Gastroesophageal sphincter (tissue), 4 donors: ENCODE measurements at regions not wholly inside any gene's neighbourhood (a gene's known extent, or its start where the extent isn't known, plus 50 kb on each side); places are given as distances from the start of the nearest gene placed in this dataset.

Experiments used
- ATAC-seq: fragments of 150-250 bp; one replicate; pipeline ENCODE4 v1.9.1; 2016; ENCODE audit warnings: mild to moderate bottlenecking, moderate library complexity
- H3K27ac ChIP-seq, 4 donors: fragments of 200-600 bp; sonication (generic) in 3 of 4; 1 replicate in 3 of 4; 2 replicates in 1 of 4; pipeline ENCODE4 v1.5.1; 2016 to 2019
- H3K27me3 ChIP-seq: fragments of 200-600 bp; sonication (generic); one replicate; pipeline ENCODE4 v1.5.1; 2019
- H3K36me3 ChIP-seq, 2 donors: fragments of 200-600 bp; sonication (generic); one replicate each; pipeline ENCODE4 v1.5.1; 2019; ENCODE audit warnings: control low read depth in 1 of 2
- H3K4me1 ChIP-seq, 3 donors: fragments of 200-600 bp; sonication (generic); 1 replicate in 2 of 3; 2 replicates in 1 of 3; pipeline ENCODE4 v1.5.1; 2016 to 2019; ENCODE audit warnings: control low read depth in 2 of 3
- H3K4me3 ChIP-seq, 2 donors: fragments of 200-600 bp; sonication (generic); one replicate each; pipeline ENCODE4 v1.5.1; 2019; ENCODE audit warnings: mild to moderate bottlenecking in 1 of 2, moderate library complexity in 1 of 2
- H3K9me3 ChIP-seq, 3 donors: fragments of 200-600 bp; sonication (generic); one replicate each; pipeline ENCODE4 v1.5.1; 2017 to 2019; ENCODE audit warnings: control low read depth in 2 of 3
- EP300 ChIP-seq: sonication (generic); formaldehyde crosslinking; IDR thresholded peaks from one replicate; pipeline ENCODE4 v1.6.1; 2017; ENCODE audit warnings: antibody characterized with exemption, mild to moderate bottlenecking
- POLR2A ChIP-seq, 2 donors: fragments of 450-650 bp; IDR thresholded peaks; one replicate each; pipeline ENCODE4 v1.6.1; 2017; ENCODE audit warnings: antibody characterized with exemption in 2 of 2, mild to moderate bottlenecking in 2 of 2, moderate library complexity in 1 of 2
- POLR2AphosphoS5 ChIP-seq: sonication (generic); formaldehyde crosslinking; IDR thresholded peaks from one replicate; pipeline ENCODE4 v1.6.1; 2017; ENCODE audit warnings: antibody characterized with exemption
- WGBS, 2 donors: methylation state at CpG; one replicate each; pipeline ENCODE4 v1.1.5; 2018; ENCODE audit warnings: low coverage in 1 of 2; 5-methylcytosine and 5-hydroxymethylcytosine counted together
- TF ChIP-seq, protein P1 (sequence below), 4 experiments: fragments of 200-600 bp in 2 of 4; fragments of 450-650 bp in 2 of 4; sonication (generic) in 1 of 4; IDR thresholded peaks; one replicate each; pipeline ENCODE4 v1.5.1; 2017 to 2019; ENCODE audit warnings: antibody characterized with exemption in 4 of 4, mild to moderate bottlenecking in 2 of 4, moderate library complexity in 2 of 4

- Histone ChIP-seq H3K36me3 (no peaks in the 10 kb centered on the region), H3K27ac (no peak overlapping the region), H3K27me3 (peaks cover 10% of the 10 kb centered on the region), H3K9me3 (no peaks in the 10 kb centered on the region), H3K4me3 (no peak overlapping the region), H3K4me1 (no peaks in the 10 kb centered on the region)
- TF ChIP-seq EP300 (no peak), POLR2A (IDR thresholded peaks at IDR 0.05) (no peak), POLR2AphosphoS5 (no peak)
- TF ChIP-seq, protein P1, sequence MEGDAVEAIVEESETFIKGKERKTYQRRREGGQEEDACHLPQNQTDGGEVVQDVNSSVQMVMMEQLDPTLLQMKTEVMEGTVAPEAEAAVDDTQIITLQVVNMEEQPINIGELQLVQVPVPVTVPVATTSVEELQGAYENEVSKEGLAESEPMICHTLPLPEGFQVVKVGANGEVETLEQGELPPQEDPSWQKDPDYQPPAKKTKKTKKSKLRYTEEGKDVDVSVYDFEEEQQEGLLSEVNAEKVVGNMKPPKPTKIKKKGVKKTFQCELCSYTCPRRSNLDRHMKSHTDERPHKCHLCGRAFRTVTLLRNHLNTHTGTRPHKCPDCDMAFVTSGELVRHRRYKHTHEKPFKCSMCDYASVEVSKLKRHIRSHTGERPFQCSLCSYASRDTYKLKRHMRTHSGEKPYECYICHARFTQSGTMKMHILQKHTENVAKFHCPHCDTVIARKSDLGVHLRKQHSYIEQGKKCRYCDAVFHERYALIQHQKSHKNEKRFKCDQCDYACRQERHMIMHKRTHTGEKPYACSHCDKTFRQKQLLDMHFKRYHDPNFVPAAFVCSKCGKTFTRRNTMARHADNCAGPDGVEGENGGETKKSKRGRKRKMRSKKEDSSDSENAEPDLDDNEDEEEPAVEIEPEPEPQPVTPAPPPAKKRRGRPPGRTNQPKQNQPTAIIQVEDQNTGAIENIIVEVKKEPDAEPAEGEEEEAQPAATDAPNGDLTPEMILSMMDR (IDR thresholded peaks at IDR 0.05) = no peak
- no peak for ATAC-seq
- 38 to 89% methylated on average over 1 of the region's 2 CpGs for WGBS, 2 donors
Measured at GRCh38 chr21:35976481-35976880, 83.8 kb downstream of the SETD4 start.

- no peak for ATAC-seq
- TF ChIP-seq EP300 (no peak), POLR2AphosphoS5 (no peak), POLR2A (IDR thresholded peaks at IDR 0.05) (no peak)
- TF ChIP-seq, protein P1 (IDR thresholded peaks at IDR 0.05) = no peak
- Histone ChIP-seq H3K36me3 (no peaks in the 10 kb centered on the region), H3K27ac (no peak overlapping the region), H3K9me3 (no peaks in the 10 kb centered on the region), H3K4me1 (no peaks in the 10 kb centered on the region), H3K27me3 (peaks cover 3% of the 10 kb centered on the region), H3K4me3 (no peak overlapping the region)
- WGBS, 2 donors = 74 to 87% methylated on average over 5 to 10 of the region's 11 CpGs
Measured at GRCh38 chr21:35974775-35975174, 85.6 kb downstream of the SETD4 start.

GRCh38 chr21:35971824-35972223 is 88.5 kb downstream of the SETD4 start:
- Histone ChIP-seq H3K9me3 (no peaks in the 10 kb centered on the region), H3K27me3 (no peaks in the 10 kb centered on the region), H3K4me1 (no peaks in the 10 kb centered on the region), H3K36me3 (no peaks in the 10 kb centered on the region), H3K27ac (no peak overlapping the region), H3K4me3 (no peak overlapping the region)
- 63% methylated on average over 1 of the region's 1 CpG; no CpG with 5 or more reads in 1 of the 2 donors for WGBS, 2 donors
- ATAC-seq = no peak
- TF ChIP-seq POLR2AphosphoS5 (no peak), EP300 (no peak), POLR2A (IDR thresholded peaks at IDR 0.05) (no peak)
- TF ChIP-seq, protein P1 (IDR thresholded peaks at IDR 0.05) = no peak

- no peaks in the 10 kb centered on the region for H3K4me1 ChIP-seq
- H3K27me3 ChIP-seq = no peaks in the 10 kb centered on the region
- TF ChIP-seq EP300 (no peak), POLR2A (IDR thresholded peaks at IDR 0.05) (no peak), POLR2AphosphoS5 (no peak)
- TF ChIP-seq, protein P1 (IDR thresholded peaks at IDR 0.05) = no peak
- H3K9me3 ChIP-seq = no peaks in the 10 kb centered on the region
- no peaks in the 10 kb centered on the region for H3K36me3 ChIP-seq
- no peak for ATAC-seq
- no peak overlapping the region for H3K4me3 ChIP-seq
- H3K27ac ChIP-seq = no peak overlapping the region
- WGBS, 2 donors = 0 to 92% methylated on average over 1 to 6 of the region's 6 CpGs
Measured at GRCh38 chr21:35969281-35969680, 91.0 kb downstream of the SETD4 start.

- Histone ChIP-seq H3K4me1 (no peaks in the 10 kb centered on the region), H3K9me3 (no peaks in the 10 kb centered on the region), H3K4me3 (no peak overlapping the region), H3K36me3 (no peaks in the 10 kb centered on the region), H3K27me3 (no peaks in the 10 kb centered on the region), H3K27ac (no peak overlapping the region)
- no peak for ATAC-seq
- TF ChIP-seq POLR2AphosphoS5 = no peak
- TF ChIP-seq, protein P1 (IDR thresholded peaks at IDR 0.05) = no peak
- no peak for TF ChIP-seq POLR2A (IDR thresholded peaks at IDR 0.05)
- no peak for TF ChIP-seq EP300
- WGBS, 2 donors = 62 to 90% methylated on average over 2 to 3 of the region's 3 CpGs
Measured at GRCh38 chr21:35968564-35968963, 91.8 kb downstream of the SETD4 start.
